Epidermal melanocyte (primary cell): ENCODE measurements at regions not wholly inside any gene's neighbourhood (a gene's known extent, or its start where the extent isn't known, plus 50 kb on each side); places are given as distances from the start of the nearest gene placed in this dataset.

Experiments used
- DNase-seq: peaks from one replicate; pipeline ENCODE4 v3.0.0; 2011; ENCODE audit warnings: low spot score; ENCODE audit not compliant: insufficient read length

- no peak for DNase-seq
Measured at GRCh38 chr3:18886331-18886730, 262.0 kb upstream of the KCNH8 start.

- no peak for DNase-seq
Measured at GRCh38 chr3:18885612-18886011, 262.7 kb upstream of the KCNH8 start.

DNA sequence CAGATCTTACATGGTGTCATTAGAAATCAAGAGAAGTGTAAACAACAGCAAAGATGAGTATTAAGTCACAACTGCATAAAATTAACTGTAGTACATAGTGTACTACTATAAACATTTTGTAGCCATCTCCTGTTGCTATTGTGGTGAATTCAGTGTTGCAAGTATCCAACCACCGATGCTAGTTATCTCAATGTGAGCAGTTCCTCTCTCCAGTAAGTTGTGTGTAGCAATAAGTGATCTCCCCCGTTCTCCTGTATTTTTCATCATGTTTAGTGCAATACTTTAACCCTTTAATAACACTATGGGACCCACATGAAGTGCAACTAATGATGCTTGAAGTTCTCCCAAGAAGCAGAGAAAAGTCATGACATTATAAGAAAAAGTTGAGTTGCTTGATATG, 264.7 kb upstream of the KCNH8 start:
- DNase-seq: no peak

- no peak for DNase-seq
Measured at GRCh38 chr3:18880691-18881090, 267.6 kb upstream of the KCNH8 start.

DNA sequence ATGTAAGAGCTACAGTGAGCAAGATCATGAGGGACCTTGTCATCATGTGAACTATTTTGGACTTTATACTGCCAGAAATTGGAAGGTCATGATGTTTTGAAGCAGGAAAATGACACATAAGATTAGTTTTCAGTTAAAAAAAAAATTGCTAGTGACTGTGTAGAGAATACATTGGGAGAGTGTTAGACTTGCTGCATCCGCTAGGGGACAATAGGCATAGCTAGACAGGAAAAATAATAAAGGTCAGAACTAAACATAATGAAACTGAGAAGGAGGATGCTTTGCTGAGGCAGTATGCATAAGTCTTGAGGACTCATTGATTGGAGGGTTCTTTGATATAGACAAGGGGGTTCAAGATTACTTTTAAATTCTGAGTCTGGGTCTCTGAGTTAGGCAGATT, 275.8 kb upstream of the KCNH8 start:
- no peak for DNase-seq

DNA sequence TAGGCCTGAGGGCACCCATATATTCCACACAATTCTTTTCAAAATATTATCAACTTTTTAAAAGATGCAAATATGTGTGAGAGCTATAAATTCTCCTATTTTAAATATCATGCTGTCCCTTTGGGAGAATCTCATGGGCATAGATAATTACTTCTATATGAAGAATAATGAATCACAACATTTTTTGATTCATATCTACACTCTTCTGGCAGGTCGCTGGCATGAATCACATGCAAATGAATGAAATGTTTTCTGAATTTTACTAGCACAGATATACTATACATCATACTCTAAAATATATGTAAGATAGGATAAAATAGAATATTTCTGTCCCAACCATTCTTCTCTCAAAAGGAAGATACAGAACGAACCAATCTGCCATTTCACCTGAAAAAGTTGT, 277.7 kb upstream of the KCNH8 start:
- no peak for DNase-seq

- DNase-seq: no peak
Measured at GRCh38 chr3:18870074-18870640, 278.2 kb upstream of the KCNH8 start.

DNA sequence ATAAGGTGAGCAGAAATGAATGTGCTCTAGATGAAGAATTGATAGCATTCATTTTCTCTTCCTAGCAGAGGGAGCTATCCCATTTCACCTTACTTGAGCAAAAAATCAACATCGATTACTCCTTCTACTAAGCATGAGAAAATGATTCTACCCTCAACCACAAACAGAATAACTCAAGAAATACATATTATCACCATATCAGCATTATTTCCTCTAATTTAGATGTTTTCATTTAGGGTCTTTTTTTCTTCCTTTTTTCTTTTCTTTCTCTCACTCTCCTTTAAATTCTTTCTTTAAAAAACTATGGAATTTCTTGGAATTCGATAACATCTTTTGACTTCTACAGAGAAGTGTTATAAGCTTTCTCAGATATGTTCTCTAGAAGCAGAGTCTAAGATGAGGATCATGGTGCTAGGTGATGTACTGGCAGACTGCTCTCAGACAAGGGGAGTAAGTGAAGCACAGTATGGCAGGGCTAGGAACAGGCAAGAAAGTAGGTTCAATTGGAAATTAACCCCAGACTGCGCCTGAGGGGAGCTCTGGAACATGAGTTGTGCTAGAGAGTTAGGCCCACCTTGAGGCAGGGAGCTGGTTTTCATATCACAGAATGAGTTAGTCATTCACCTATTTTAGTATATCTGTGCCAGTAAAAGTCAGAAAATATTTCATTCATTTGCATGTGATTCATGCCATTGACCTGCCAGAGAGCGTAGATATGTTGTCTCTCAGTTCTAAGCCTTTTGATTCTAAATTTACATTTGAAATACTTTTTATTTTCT, 279.2 kb upstream of the KCNH8 start:
- no peak for DNase-seq

DNA sequence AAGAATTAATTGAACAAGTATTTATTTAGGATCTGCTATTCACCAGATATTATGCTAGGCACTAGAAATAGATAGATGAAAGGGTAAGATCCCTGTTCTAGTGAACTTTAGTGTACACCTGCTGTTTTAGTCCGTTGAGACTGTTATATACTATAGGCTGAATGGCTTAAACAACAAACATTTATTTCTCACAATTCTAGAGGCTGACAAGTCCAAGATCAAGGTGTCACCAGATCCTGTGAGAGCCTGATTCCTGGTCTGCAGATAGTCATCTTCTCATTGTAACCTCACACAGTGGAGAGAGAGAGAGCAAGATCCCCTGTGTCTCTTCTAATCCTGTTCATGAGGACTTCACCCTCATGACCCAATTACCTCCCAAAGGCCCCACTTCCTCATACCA, 281.4 kb upstream of the KCNH8 start:
- DNase-seq: no peak

GRCh38 chr3:18864933-18865731, 283.2 kb upstream of the KCNH8 start:
- no peak for DNase-seq

GRCh38 chr3:18862077-18862476, 286.2 kb upstream of the KCNH8 start:
- no peak for DNase-seq

GRCh38 chr3:18861137-18861536, 287.2 kb upstream of the KCNH8 start:
- no peak for DNase-seq

DNA sequence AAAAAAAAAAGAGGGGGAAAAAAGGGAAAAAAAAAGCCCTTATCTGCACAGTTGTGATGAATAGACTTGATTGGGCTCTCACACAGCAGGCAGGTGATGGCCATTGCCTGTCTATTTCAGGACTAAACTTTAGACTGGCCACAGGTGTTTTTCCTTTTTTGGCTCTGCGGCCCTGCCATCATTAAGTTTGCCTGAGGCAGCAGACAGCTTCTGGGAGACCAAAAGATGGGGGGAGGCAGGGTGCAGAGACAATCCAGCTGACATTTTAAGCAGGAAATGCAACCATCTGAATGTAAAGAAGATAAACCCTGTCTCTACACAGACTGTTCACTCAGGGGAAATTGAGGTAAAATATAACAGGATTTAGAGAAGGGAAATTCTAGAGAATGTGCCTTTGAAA, 295.0 kb upstream of the KCNH8 start:
- DNase-seq: no peak

GRCh38 chr3:18847583-18848197, 300.6 kb upstream of the KCNH8 start:
- no peak for DNase-seq

DNA sequence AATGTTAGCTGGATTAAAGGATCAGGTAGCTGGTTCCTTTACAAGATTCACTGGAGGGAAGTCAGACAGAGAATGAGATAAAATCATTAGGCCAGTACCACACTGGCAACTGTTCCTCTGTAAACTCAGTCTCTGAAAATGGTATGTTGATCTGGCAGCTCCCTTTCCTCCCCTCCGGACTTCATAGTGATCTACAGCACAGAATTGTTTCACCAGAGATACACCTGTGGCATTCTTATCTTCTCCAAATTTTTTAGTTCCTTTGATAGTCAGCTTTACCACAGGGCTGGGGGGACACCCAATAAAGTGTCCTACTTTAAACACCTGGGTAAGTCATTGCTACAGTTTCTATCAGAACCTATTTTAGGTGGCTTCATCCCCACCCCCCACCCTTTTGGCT, 304.3 kb upstream of the KCNH8 start:
- DNase-seq: no peak

- no peak for DNase-seq
Measured at GRCh38 chr3:18843188-18843587, 305.1 kb upstream of the KCNH8 start.

DNA sequence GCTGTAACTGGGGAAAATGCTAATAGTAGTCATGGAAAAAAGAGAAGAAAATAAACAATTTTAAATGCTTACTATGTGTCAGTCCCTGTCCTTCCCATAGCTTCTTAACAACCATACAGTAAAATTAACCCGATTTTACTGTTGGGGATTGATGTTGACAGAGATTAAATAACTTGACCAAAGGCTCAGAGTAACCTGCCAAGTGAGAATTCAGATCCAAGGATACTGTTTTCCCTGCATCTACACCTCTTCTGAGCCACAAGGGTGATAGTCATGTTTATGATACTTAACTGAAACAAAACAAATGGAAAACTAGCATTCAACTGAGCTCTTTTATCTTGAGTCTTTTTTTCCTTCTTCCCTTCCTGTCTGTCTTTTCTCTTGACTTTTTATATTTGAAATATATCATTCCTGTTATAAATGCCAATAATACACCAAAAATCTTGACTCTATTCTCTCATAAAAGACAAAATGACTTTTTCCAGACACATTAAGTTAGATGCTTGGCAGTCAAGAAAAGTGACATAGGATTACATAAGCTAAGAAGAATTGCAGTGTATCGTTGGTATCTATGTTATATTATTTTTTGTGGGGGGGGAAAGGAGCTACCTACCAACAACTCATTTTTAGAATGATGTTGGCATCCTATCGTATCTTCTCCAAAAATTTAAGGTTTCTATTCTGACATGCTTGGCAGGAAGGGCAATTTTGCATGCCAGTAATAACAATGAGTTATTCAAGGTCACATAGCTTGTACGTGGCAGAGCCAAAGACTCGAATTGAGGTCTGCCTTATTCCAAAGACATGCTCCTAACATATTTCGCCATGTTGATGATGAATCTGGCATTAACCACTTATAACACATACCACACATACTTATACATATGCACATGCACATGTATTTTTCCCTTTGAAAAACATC, 306.6 kb upstream of the KCNH8 start:
- no peak for DNase-seq

DNA sequence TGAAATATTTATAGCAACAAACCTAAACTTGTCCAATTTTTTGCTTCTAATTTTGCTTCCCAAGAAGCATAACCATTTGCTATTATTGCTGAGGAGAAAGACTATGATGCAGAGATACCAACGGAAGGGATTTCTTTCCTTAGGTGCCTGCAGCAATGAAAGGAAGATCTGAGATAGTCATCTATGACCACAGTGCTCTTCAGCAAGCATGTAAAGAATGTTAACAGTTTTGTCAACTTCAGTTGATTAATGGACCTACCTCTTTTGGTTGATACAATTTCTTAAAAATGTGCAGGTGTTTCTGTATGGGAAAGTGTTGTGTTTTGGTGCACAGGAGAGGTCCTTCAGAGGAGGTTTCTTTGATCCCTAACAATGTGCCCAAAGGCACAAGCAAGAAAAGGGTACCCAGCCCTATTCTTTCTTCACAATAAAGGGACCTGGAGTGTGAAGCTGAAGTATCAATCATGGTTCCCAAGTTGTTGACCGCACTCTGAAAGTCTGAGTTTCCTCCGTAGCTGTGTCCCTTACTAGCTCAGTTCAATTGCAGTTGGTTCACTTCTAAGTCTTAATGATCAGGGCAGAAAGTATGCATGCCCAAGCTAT, 307.7 kb upstream of the KCNH8 start:
- DNase-seq: no peak

- no peak for DNase-seq
Measured at GRCh38 chr3:18838758-18839157, 309.6 kb upstream of the KCNH8 start.

DNA sequence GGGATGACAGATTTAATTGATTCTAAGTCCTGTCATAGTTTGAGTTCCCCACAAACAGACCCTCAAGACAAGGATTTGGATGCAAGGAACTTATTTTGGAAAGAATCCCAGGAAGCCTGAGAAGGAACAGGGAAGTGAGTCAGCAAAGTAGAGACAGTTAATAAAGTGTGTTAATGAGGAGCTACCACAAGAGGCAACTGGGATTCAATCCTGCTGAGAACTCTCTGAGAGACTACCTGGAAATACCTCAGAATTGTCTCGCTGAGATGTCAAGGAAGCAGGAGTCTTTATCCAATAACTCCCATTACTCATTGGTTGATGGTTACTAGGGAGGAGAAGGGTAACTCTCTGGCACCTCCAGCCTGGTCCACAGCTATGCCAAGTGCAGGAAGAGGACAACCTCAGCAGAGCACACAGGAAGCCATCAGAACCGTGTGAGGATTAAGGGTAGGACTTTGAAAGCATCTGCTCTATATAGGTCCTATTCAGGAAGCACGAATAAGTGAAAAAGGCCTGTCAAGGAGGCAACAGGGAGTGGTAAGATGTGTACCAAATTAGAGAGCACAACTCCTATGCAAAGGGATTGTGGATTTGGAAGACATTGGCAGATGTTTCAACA, 311.1 kb upstream of the KCNH8 start:
- no peak for DNase-seq
